Mesendoderm (in vitro differentiated cells): ENCODE measurements at regions not wholly inside any gene's neighbourhood (a gene's known extent, or its start where the extent isn't known, plus 50 kb on each side); places are given as distances from the start of the nearest gene placed in this dataset.

Experiments used
- DNase-seq: peaks from one replicate; pipeline ENCODE4 v3.0.0; 2013
- H2AK5ac ChIP-seq: 2 replicates; pipeline ENCODE4 v1.6.1; 2013; ENCODE audit warnings: low read length, inconsistent platforms
- H2BK120ac ChIP-seq: 2 replicates; pipeline ENCODE4 v1.6.1; 2013; ENCODE audit warnings: low read depth, mild to moderate bottlenecking, low read length, moderate library complexity, mixed read lengths
- H2BK15ac ChIP-seq: replicated peaks from 2 replicates; pipeline ENCODE4 v1.6.1; 2013; ENCODE audit warnings: low read depth, mild to moderate bottlenecking, moderate library complexity
- H2BK5ac ChIP-seq: 2 replicates; pipeline ENCODE4 v1.6.1; 2013; ENCODE audit warnings: low read length, inconsistent platforms
- H3K18ac ChIP-seq: 2 replicates; pipeline ENCODE4 v1.6.1; 2013; ENCODE audit warnings: mild to moderate bottlenecking, low read length, mixed read lengths
- H3K23ac ChIP-seq: one replicate; pipeline ENCODE4 v1.6.1; 2013; ENCODE audit warnings: low read length
- H3K27ac ChIP-seq: 2 replicates; pipeline ENCODE4 v1.5.1; 2013; ENCODE audit warnings: low read depth, mild to moderate bottlenecking, inconsistent platforms, low read length, moderate library complexity
- H3K27me3 ChIP-seq: 2 replicates; pipeline ENCODE4 v1.6.1; 2013; ENCODE audit warnings: low read length, control low read depth, mild to moderate bottlenecking, inconsistent platforms; ENCODE audit not compliant: insufficient read depth, poor library complexity
- H3K36me3 ChIP-seq: 2 replicates; pipeline ENCODE4 v1.6.1; 2013; ENCODE audit warnings: low read length, inconsistent platforms; ENCODE audit not compliant: control insufficient read depth, insufficient read depth
- H3K4ac ChIP-seq: one replicate; pipeline ENCODE4 v1.6.1; 2013; ENCODE audit warnings: low read depth, mild to moderate bottlenecking, low read length, moderate library complexity
- H3K4me1 ChIP-seq: 2 replicates; pipeline ENCODE4 v1.6.1; 2013; ENCODE audit warnings: low read depth, low read length, inconsistent platforms; ENCODE audit not compliant: control insufficient read depth
- H3K4me2 ChIP-seq: 2 replicates; pipeline ENCODE4 v1.6.1; 2013; ENCODE audit warnings: low read length
- H3K4me3 ChIP-seq: 2 replicates; pipeline ENCODE4 v1.5.1; 2013; ENCODE audit warnings: mild to moderate bottlenecking, low read length
- H3K56ac ChIP-seq: one replicate; pipeline ENCODE4 v1.6.1; 2013; ENCODE audit warnings: low read length
- H3K79me1 ChIP-seq: 2 replicates; pipeline ENCODE4 v1.6.1; 2013; ENCODE audit warnings: low read length, inconsistent platforms
- H3K79me2 ChIP-seq: 2 replicates; pipeline ENCODE4 v1.6.1; 2013; ENCODE audit warnings: mild to moderate bottlenecking, low read length; ENCODE audit not compliant: control insufficient read depth, insufficient read depth
- H3K9ac ChIP-seq: 2 replicates; pipeline ENCODE4 v1.6.1; 2013; ENCODE audit warnings: low read length, inconsistent platforms
- H4K5ac ChIP-seq: one replicate; pipeline ENCODE4 v1.6.1; 2013; ENCODE audit warnings: low read length
- H4K8ac ChIP-seq: one replicate; pipeline ENCODE4 v1.6.1; 2013; ENCODE audit warnings: low read depth, mild to moderate bottlenecking, control low read depth, low read length, moderate library complexity
- WGBS: extraction: QIAGEN DNeasy Blood & Tissue Kit; methylation state at CpG from one replicate; pipeline ENCODE4 v1.1.7; 2013; ENCODE audit warnings: low lambda C conversion rate, missing lambda C conversion rate; ENCODE audit not compliant: insufficient coverage; ENCODE audit errors: extremely low coverage; 5-methylcytosine and 5-hydroxymethylcytosine counted together

GRCh38 chr11:130553306-130553705, 104.9 kb downstream of the ADAMTS15 start:
- H3K4me3 ChIP-seq, result no peak overlapping the region
- H3K36me3 ChIP-seq, result no peaks in the 10 kb centered on the region
- no peak overlapping the region for H3K4ac ChIP-seq
- H2BK15ac ChIP-seq, result no peak overlapping the region
- no peak overlapping the region for H3K18ac ChIP-seq
- H3K27me3 ChIP-seq, result no peaks in the 10 kb centered on the region
- no peak for DNase-seq
- H3K23ac ChIP-seq, result no peak overlapping the region
- H3K79me2 ChIP-seq, result no peaks in the 10 kb centered on the region
- no peak overlapping the region for H2BK5ac ChIP-seq
- no peak overlapping the region for H2BK120ac ChIP-seq
- H4K5ac ChIP-seq, result no peak overlapping the region
- H3K79me1 ChIP-seq, result no peaks in the 10 kb centered on the region
- no peak overlapping the region for H3K4me2 ChIP-seq
- H3K4me1 ChIP-seq, result no peaks in the 10 kb centered on the region
- no peak overlapping the region for H3K56ac ChIP-seq
- no peak overlapping the region for H3K27ac ChIP-seq
- no peak overlapping the region for H2AK5ac ChIP-seq
- H4K8ac ChIP-seq, result no peak overlapping the region
- no CpG with 5 or more reads among the region's 1 CpG for WGBS
- H3K9ac ChIP-seq, result no peak overlapping the region

- no peak for DNase-seq
- Histone ChIP-seq H3K36me3 (no peaks in the 10 kb centered on the region), H2AK5ac (no peak overlapping the region), H3K4me2 (no peak overlapping the region), H4K8ac (no peak overlapping the region), H3K79me2 (no peaks in the 10 kb centered on the region), H3K27me3 (no peaks in the 10 kb centered on the region), H3K4me1 (no peaks in the 10 kb centered on the region), H3K79me1 (no peaks in the 10 kb centered on the region), H2BK120ac (no peak overlapping the region), H3K9ac (no peak overlapping the region), H3K56ac (no peak overlapping the region), H3K18ac (no peak overlapping the region), H2BK15ac (no peak overlapping the region), H3K4ac (no peak overlapping the region), H2BK5ac (no peak overlapping the region), H3K23ac (no peak overlapping the region), H4K5ac (no peak overlapping the region), H3K27ac (no peak overlapping the region), H3K4me3 (no peak overlapping the region)
- WGBS, result no CpG with 5 or more reads among the region's 8 CpGs
Measured at GRCh38 chr11:130554241-130555055, 106.0 kb downstream of the ADAMTS15 start.

GRCh38 chr11:130555251-130555841, 106.9 kb downstream of the ADAMTS15 start:
- Histone ChIP-seq H3K79me1 (no peaks in the 10 kb centered on the region), H2BK5ac (no peak overlapping the region), H3K27me3 (no peaks in the 10 kb centered on the region), H2AK5ac (peak overlapping the region; percentile 49), H3K56ac (no peak overlapping the region), H3K18ac (no peak overlapping the region), H4K5ac (no peak overlapping the region), H4K8ac (no peak overlapping the region), H3K4me2 (no peak overlapping the region), H2BK15ac (no peak overlapping the region), H3K79me2 (no peaks in the 10 kb centered on the region), H3K36me3 (no peaks in the 10 kb centered on the region), H3K9ac (no peak overlapping the region), H2BK120ac (no peak overlapping the region), H3K23ac (no peak overlapping the region), H3K4me3 (no peak overlapping the region), H3K4me1 (no peaks in the 10 kb centered on the region), H3K4ac (no peak overlapping the region), H3K27ac (no peak overlapping the region)
- no peak for DNase-seq
- no CpG with 5 or more reads among the region's 6 CpGs for WGBS

GRCh38 chr11:130560000-130560780, 111.7 kb downstream of the ADAMTS15 start:
- H3K4ac ChIP-seq, result no peak overlapping the region
- no peak overlapping the region for H2BK120ac ChIP-seq
- peak overlapping the region; percentile 3 for H3K27ac ChIP-seq
- H2BK15ac ChIP-seq, result no peak overlapping the region
- H4K8ac ChIP-seq, result no peak overlapping the region
- H3K4me3 ChIP-seq, result no peak overlapping the region
- H3K36me3 ChIP-seq, result no peaks in the 10 kb centered on the region
- no peaks in the 10 kb centered on the region for H3K27me3 ChIP-seq
- no peak overlapping the region for H3K4me2 ChIP-seq
- peak; percentile 79 for DNase-seq
- H2AK5ac ChIP-seq, result peak overlapping the region; percentile 77
- no peak overlapping the region for H4K5ac ChIP-seq
- peak overlapping the region; percentile 69 for H3K56ac ChIP-seq
- no peak overlapping the region for H3K23ac ChIP-seq
- no peaks in the 10 kb centered on the region for H3K79me1 ChIP-seq
- H3K9ac ChIP-seq, result no peak overlapping the region
- H3K4me1 ChIP-seq, result peaks cover 4% of the 10 kb centered on the region
- H3K18ac ChIP-seq, result no peak overlapping the region
- peak overlapping the region; percentile 62 for H2BK5ac ChIP-seq
- no peaks in the 10 kb centered on the region for H3K79me2 ChIP-seq
- WGBS, result no CpG with 5 or more reads among the region's 14 CpGs

- Histone ChIP-seq H3K56ac (peak overlapping the region; percentile 69), H3K27me3 (no peaks in the 10 kb centered on the region), H4K5ac (no peak overlapping the region), H3K4me2 (no peak overlapping the region), H3K4ac (no peak overlapping the region), H3K4me1 (peaks cover 4% of the 10 kb centered on the region), H3K79me1 (no peaks in the 10 kb centered on the region), H3K9ac (no peak overlapping the region), H2BK15ac (no peak overlapping the region), H3K23ac (no peak overlapping the region), H3K36me3 (no peaks in the 10 kb centered on the region), H3K79me2 (no peaks in the 10 kb centered on the region), H3K4me3 (no peak overlapping the region), H2BK120ac (no peak overlapping the region), H2AK5ac (peak overlapping the region; percentile 77), H4K8ac (no peak overlapping the region), H2BK5ac (no peak overlapping the region), H3K18ac (no peak overlapping the region), H3K27ac (no peak overlapping the region)
- no peak for DNase-seq
- WGBS, result no CpG with 5 or more reads among the region's 1 CpG
Measured at GRCh38 chr11:130560781-130561109, 112.3 kb downstream of the ADAMTS15 start.
